Trophoblast cell (in vitro differentiated cells and primary cell): ENCODE measurements at regions not wholly inside any gene's neighbourhood (a gene's known extent, or its start where the extent isn't known, plus 50 kb on each side); places are given as distances from the start of the nearest gene placed in this dataset.

Source experiments
- DNase-seq, 2 donors: peaks; one replicate each; pipeline ENCODE4 v3.0.0-alpha.2; 2016
- H2AFZ ChIP-seq: 2 replicates; pipeline ENCODE4 v1.6.1; 2013; ENCODE audit warnings: low read length, moderate library complexity, mild to moderate bottlenecking; ENCODE audit not compliant: insufficient read depth, poor library complexity
- H2AK5ac ChIP-seq: 2 replicates; pipeline ENCODE4 v1.6.1; 2013; ENCODE audit warnings: mild to moderate bottlenecking, low read length
- H2BK120ac ChIP-seq: 2 replicates; pipeline ENCODE4 v1.6.1; 2013; ENCODE audit warnings: low read length, mild to moderate bottlenecking, moderate library complexity; ENCODE audit not compliant: insufficient read depth, poor library complexity
- H2BK12ac ChIP-seq: 2 replicates; pipeline ENCODE4 v1.6.1; 2013; ENCODE audit warnings: mild to moderate bottlenecking, low read length, moderate library complexity
- H2BK5ac ChIP-seq: 2 replicates; pipeline ENCODE4 v1.6.1; 2013; ENCODE audit warnings: low read length, low read depth, moderate library complexity, mild to moderate bottlenecking; ENCODE audit not compliant: poor library complexity
- H3K14ac ChIP-seq: 2 replicates; pipeline ENCODE4 v1.6.1; 2013; ENCODE audit warnings: mild to moderate bottlenecking, low read length
- H3K18ac ChIP-seq: 2 replicates; pipeline ENCODE4 v1.6.1; 2013; ENCODE audit warnings: mild to moderate bottlenecking, low read length
- H3K23ac ChIP-seq: 2 replicates; pipeline ENCODE4 v1.6.1; 2013; ENCODE audit warnings: low read length
- H3K27ac ChIP-seq: 2 replicates; pipeline ENCODE4 v1.5.1; 2013; ENCODE audit warnings: low read depth, mild to moderate bottlenecking, inconsistent platforms, low read length, moderate library complexity
- H3K27me3 ChIP-seq: 2 replicates; pipeline ENCODE4 v1.6.1; 2013; ENCODE audit warnings: inconsistent platforms, mild to moderate bottlenecking, low read length, moderate library complexity; ENCODE audit not compliant: insufficient read depth
- H3K36me3 ChIP-seq, 2 experiments: 1 replicate in 1 of 2; 2 replicates in 1 of 2; pipeline ENCODE4 v1.6.1; 2013; ENCODE audit warnings: low read length in 2 of 2, mild to moderate bottlenecking in 2 of 2, moderate library complexity in 1 of 2; ENCODE audit not compliant: insufficient read depth in 2 of 2, control insufficient read depth in 1 of 2
- H3K4ac ChIP-seq: 2 replicates; pipeline ENCODE4 v1.6.1; 2013; ENCODE audit warnings: low read depth, mild to moderate bottlenecking, low read length, moderate library complexity
- H3K4me1 ChIP-seq, 2 experiments: 1 replicate in 1 of 2; 2 replicates in 1 of 2; pipeline ENCODE4 v1.6.1; 2013; ENCODE audit warnings: low read length in 2 of 2, mild to moderate bottlenecking in 2 of 2, moderate library complexity in 1 of 2; ENCODE audit not compliant: insufficient read depth in 2 of 2, control insufficient read depth in 1 of 2
- H3K4me2 ChIP-seq: 2 replicates; pipeline ENCODE4 v1.6.1; 2013; ENCODE audit warnings: inconsistent platforms, mild to moderate bottlenecking, low read length, moderate library complexity
- H3K4me3 ChIP-seq: 2 replicates; pipeline ENCODE4 v1.5.1; 2013; ENCODE audit warnings: mild to moderate bottlenecking, low read depth, low read length, inconsistent platforms
- H3K79me1 ChIP-seq: one replicate; pipeline ENCODE4 v1.6.1; 2013; ENCODE audit warnings: low read length
- H3K79me2 ChIP-seq: 2 replicates; pipeline ENCODE4 v1.6.1; 2013; ENCODE audit warnings: low read length, mild to moderate bottlenecking; ENCODE audit not compliant: control insufficient read depth, insufficient read depth, poor library complexity
- H3K9ac ChIP-seq: 2 replicates; pipeline ENCODE4 v1.6.1; 2013; ENCODE audit warnings: mild to moderate bottlenecking, low read length
- H3K9me3 ChIP-seq: 2 replicates; pipeline ENCODE4 v1.6.1; 2013; ENCODE audit warnings: low read depth, mild to moderate bottlenecking, control low read depth, inconsistent platforms, low read length; ENCODE audit not compliant: insufficient read depth
- H4K12ac ChIP-seq: 2 replicates; pipeline ENCODE4 v1.6.1; 2013; ENCODE audit warnings: low read depth, mild to moderate bottlenecking, low read length, moderate library complexity
- H4K8ac ChIP-seq: 2 replicates; pipeline ENCODE4 v1.6.1; 2013; ENCODE audit warnings: low read depth, mild to moderate bottlenecking, low read length, moderate library complexity
- H4K91ac ChIP-seq: one replicate; pipeline ENCODE4 v1.6.1; 2013; ENCODE audit warnings: low read depth, mild to moderate bottlenecking, low read length, moderate library complexity
- WGBS: extraction: QIAGEN DNeasy Blood & Tissue Kit; methylation state at CpG from one replicate; pipeline ENCODE4 v1.1.7; 2013; ENCODE audit warnings: missing lambda C conversion rate; ENCODE audit not compliant: insufficient read length, insufficient coverage; ENCODE audit errors: extremely low coverage; 5-methylcytosine and 5-hydroxymethylcytosine counted together

- WGBS: no CpG with 5 or more reads among the region's 12 CpGs
- Histone ChIP-seq H4K91ac (no peak overlapping the region), H3K4me2 (no peak overlapping the region), H3K18ac (no peak overlapping the region), H2BK5ac (no peak overlapping the region), H3K4me1 (peaks cover 2 to 3% of the 10 kb centered on the region in 2 experiments), H3K14ac (no peak overlapping the region), H3K27ac (no peak overlapping the region), H2AK5ac (no peak overlapping the region), H2AFZ (no peak overlapping the region), H3K9me3 (no peaks in the 10 kb centered on the region), H3K9ac (no peak overlapping the region), H4K12ac (no peak overlapping the region), H3K4me3 (no peak overlapping the region), H4K8ac (no peak overlapping the region), H3K23ac (no peak overlapping the region), H2BK120ac (no peak overlapping the region), H3K79me1 (no peaks in the 10 kb centered on the region), H3K27me3 (no peaks in the 10 kb centered on the region), H2BK12ac (no peak overlapping the region), H3K79me2 (no peaks in the 10 kb centered on the region), H3K36me3 (no peaks in the 10 kb centered on the region), H3K4ac (no peak overlapping the region)
- no peak for DNase-seq
These were observed 555.9 kb downstream of the INSC start for GRCh38 chr11:15670520-15671070.

- H3K14ac ChIP-seq: no peak overlapping the region
- no peak overlapping the region for H3K27ac ChIP-seq
- DNase-seq: no peak
- no peaks in the 10 kb centered on the region for H3K79me2 ChIP-seq
- H2AFZ ChIP-seq: no peak overlapping the region
- H2BK5ac ChIP-seq: no peak overlapping the region
- no peak overlapping the region for H3K18ac ChIP-seq
- no peak overlapping the region for H3K23ac ChIP-seq
- H4K12ac ChIP-seq: no peak overlapping the region
- no peaks in the 10 kb centered on the region for H3K27me3 ChIP-seq
- H3K9ac ChIP-seq: no peak overlapping the region
- H2AK5ac ChIP-seq: no peak overlapping the region
- no peak overlapping the region for H3K4me3 ChIP-seq
- H2BK12ac ChIP-seq: no peak overlapping the region
- H3K4me1 ChIP-seq: peaks cover 2 to 3% of the 10 kb centered on the region in 2 experiments
- no peak overlapping the region for H4K8ac ChIP-seq
- no peaks in the 10 kb centered on the region for H3K79me1 ChIP-seq
- H3K9me3 ChIP-seq: no peaks in the 10 kb centered on the region
- H3K36me3 ChIP-seq: no peaks in the 10 kb centered on the region
- H4K91ac ChIP-seq: no peak overlapping the region
- H3K4me2 ChIP-seq: no peak overlapping the region
- H2BK120ac ChIP-seq: no peak overlapping the region
- H3K4ac ChIP-seq: no peak overlapping the region
These were observed 556.5 kb downstream of the INSC start for GRCh38 chr11:15671216-15671615.

GRCh38 chr11:15672825-15673224 is 558.1 kb downstream of the INSC start:
- Histone ChIP-seq H3K9me3 (no peaks in the 10 kb centered on the region), H2AFZ (no peak overlapping the region), H4K12ac (no peak overlapping the region), H3K4me1 (peaks cover 2 to 3% of the 10 kb centered on the region in 2 experiments), H4K91ac (no peak overlapping the region), H3K23ac (no peak overlapping the region), H3K4me3 (no peak overlapping the region), H2BK5ac (no peak overlapping the region), H4K8ac (no peak overlapping the region), H2BK12ac (no peak overlapping the region), H3K9ac (no peak overlapping the region), H2AK5ac (no peak overlapping the region), H3K27ac (no peak overlapping the region), H3K18ac (no peak overlapping the region), H2BK120ac (no peak overlapping the region), H3K4ac (no peak overlapping the region), H3K36me3 (no peaks in the 10 kb centered on the region), H3K27me3 (no peaks in the 10 kb centered on the region), H3K4me2 (no peak overlapping the region), H3K14ac (no peak overlapping the region), H3K79me2 (no peaks in the 10 kb centered on the region), H3K79me1 (no peaks in the 10 kb centered on the region)
- DNase-seq: no peak
- no CpG with 5 or more reads among the region's 3 CpGs for WGBS

GRCh38 chr11:15673408-15673831 is 558.7 kb downstream of the INSC start:
- no peak overlapping the region for H4K12ac ChIP-seq
- H3K79me1 ChIP-seq: no peaks in the 10 kb centered on the region
- no peak overlapping the region for H4K8ac ChIP-seq
- no peak overlapping the region for H2BK5ac ChIP-seq
- DNase-seq: peak; percentile 20 to 29
- no peak overlapping the region for H2BK120ac ChIP-seq
- H3K9me3 ChIP-seq: no peaks in the 10 kb centered on the region
- no peak overlapping the region for H3K9ac ChIP-seq
- peaks cover 2 to 3% of the 10 kb centered on the region in 2 experiments for H3K4me1 ChIP-seq
- no peak overlapping the region for H4K91ac ChIP-seq
- no peak overlapping the region for H3K4ac ChIP-seq
- no peak overlapping the region for H3K4me2 ChIP-seq
- H2AFZ ChIP-seq: no peak overlapping the region
- no peak overlapping the region for H3K14ac ChIP-seq
- no peak overlapping the region for H2BK12ac ChIP-seq
- no peak overlapping the region for H3K18ac ChIP-seq
- H3K4me3 ChIP-seq: no peak overlapping the region
- H3K27ac ChIP-seq: no peak overlapping the region
- H2AK5ac ChIP-seq: no peak overlapping the region
- H3K27me3 ChIP-seq: no peaks in the 10 kb centered on the region
- H3K23ac ChIP-seq: no peak overlapping the region
- no peaks in the 10 kb centered on the region for H3K79me2 ChIP-seq
- H3K36me3 ChIP-seq: no peaks in the 10 kb centered on the region
